ENCODE measurements at regions not wholly inside any gene's neighbourhood (a gene's known extent, or its start where the extent isn't known, plus 50 kb on each side); places are given as distances from the start of the nearest gene placed in this dataset.

GRCh38 chr20:48360342-48360975, 467.3 kb downstream of the PREX1 start:
- no peak for TF ChIP-seq CREB1 (IDR thresholded peaks at IDR 0.05)
- TF ChIP-seq CREB1 (CRISPR knock-in tag; IDR thresholded peaks at IDR 0.05) = no peak
- TF ChIP-seq MAX (IDR thresholded peaks at IDR 0.05) = no peak
- TF ChIP-seq ZNF281 (CRISPR knock-in tag; IDR thresholded peaks at IDR 0.05; ENCODE audit: borderline replicate concordance) = no peak
- TF ChIP-seq SIX1 (CRISPR knock-in tag; IDR thresholded peaks at IDR 0.05; ENCODE audit: borderline replicate concordance) = no peak
- TF ChIP-seq FOXP4 (CRISPR knock-in tag; IDR thresholded peaks at IDR 0.05) = no peak
- TF ChIP-seq CREB3 (CRISPR knock-in tag; IDR thresholded peaks at IDR 0.05) = no peak
- TF ChIP-seq SKIL (CRISPR knock-in tag; IDR thresholded peaks at IDR 0.05; ENCODE audit: borderline replicate concordance) = no peak
- TF ChIP-seq RNF2 (conservative IDR thresholded peaks at IDR 0.05; ENCODE audit: low read depth) = no peak
- TF ChIP-seq ZBTB26 (CRISPR knock-in tag; IDR thresholded peaks at IDR 0.05; ENCODE audit: borderline replicate concordance) = no peak
- TF ChIP-seq ZFYVE20 (CRISPR knock-in tag; IDR thresholded peaks at IDR 0.05; ENCODE audit: borderline replicate concordance, low read depth) = no peak
- TF ChIP-seq ZNF274 (CRISPR knock-in tag; IDR thresholded peaks at IDR 0.05) = no peak
- no peak for TF ChIP-seq ZBTB34 (CRISPR knock-in tag; IDR thresholded peaks at IDR 0.05)
- no peak for TF ChIP-seq ATF2 (CRISPR knock-in tag; IDR thresholded peaks at IDR 0.05)
- no peak for TF ChIP-seq REPIN1 (CRISPR knock-in tag; IDR thresholded peaks at IDR 0.05; ENCODE audit: borderline replicate concordance, low read depth)
